ENCODE measurements at regions not wholly inside any gene's neighbourhood (a gene's known extent, or its start where the extent isn't known, plus 50 kb on each side); places are given as distances from the start of the nearest gene placed in this dataset.
"Not testable (repeated sequence)": the region's sequence is repeated elsewhere in the genome, so short reads cannot be mapped to it uniquely, and the experiment has no call there.

DNA sequence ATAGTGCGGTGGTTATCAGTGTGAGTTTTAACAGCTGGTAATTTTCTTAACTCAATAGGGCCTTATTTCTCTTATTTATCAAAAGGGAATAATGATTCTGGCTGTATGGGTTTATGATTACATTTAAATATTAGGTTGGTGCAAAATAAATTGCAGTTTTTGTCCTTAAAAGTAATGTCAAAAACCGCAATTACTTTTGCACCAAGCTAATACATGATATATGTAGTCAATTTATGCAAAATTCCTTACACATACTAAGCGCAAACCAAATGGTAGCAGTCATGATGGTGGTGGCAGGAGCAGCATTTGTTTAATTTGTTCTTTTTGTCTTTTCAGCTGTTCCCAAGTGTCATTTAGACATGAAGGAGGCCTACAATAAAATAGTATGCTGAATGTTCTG lies 1777.1 kb downstream of the OLFM4 start:
- H3K9me3 ChIP-seq: peaks cover 0 to 6% (median 0%) of the 10 kb centered on the region in 8 donors
- H3K36me3 ChIP-seq: no peaks in the 10 kb centered on the region
- DNase-seq: no peak
- 84 to 91% (median 87%) methylated on average over 3 of the region's 3 CpGs for WGBS, 5 donors
- no peak for TF ChIP-seq POLR2A (IDR thresholded peaks at IDR 0.05)
- TF ChIP-seq CTCF (IDR thresholded peaks at IDR 0.05 in 8 of 11, conservative IDR thresholded peaks at IDR 0.05 in 3 of 11): no peak
- no peak for TF ChIP-seq POLR2AphosphoS5 (IDR thresholded peaks at IDR 0.05)
- no peak overlapping the region for H3K27ac ChIP-seq
- intact Hi-C loops (cut with DNase I; ENCODE audit: low total_unique reads): no loop called here
- H3K4me3 ChIP-seq: no peak overlapping the region
- H3K4me1 ChIP-seq: no peaks in the 10 kb centered on the region
- H3K27me3 ChIP-seq (replicated peaks in 1 of 7): no peaks in the 10 kb centered on the region

DNA sequence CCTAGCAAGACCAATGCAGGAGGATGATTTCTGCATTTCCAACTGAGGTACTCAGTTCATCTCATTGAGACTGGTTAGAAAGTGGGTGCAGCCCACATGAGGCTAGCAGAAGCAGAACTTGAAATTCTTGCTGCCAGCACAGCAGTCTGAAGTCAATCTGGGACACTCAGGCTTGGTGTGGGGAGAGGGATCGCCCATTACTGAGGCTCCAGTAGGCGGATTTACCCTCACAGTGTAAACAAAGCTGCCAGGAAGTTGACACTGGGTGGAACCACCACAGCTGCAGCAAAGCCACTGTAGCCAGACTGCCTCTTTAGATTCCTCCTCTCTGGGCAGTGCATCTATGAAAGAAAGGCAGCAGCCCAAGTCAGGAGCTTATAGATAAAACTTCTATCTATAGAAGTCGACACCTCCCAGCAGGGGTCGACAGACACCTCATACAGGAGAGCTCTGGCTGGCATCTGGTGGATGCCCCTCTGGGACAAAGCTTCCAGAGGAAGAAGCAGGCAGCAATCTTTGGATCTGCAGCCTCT lies 1793.4 kb downstream of the OLFM4 start:
- H3K27ac ChIP-seq; DNase-seq; H3K27me3 ChIP-seq (replicated peaks in 1 of 7); H3K4me1 ChIP-seq; intact Hi-C loops (cut with DNase I; ENCODE audit: low total_unique reads); H3K4me3 ChIP-seq; H3K36me3 ChIP-seq: not testable (repeated sequence)
- WGBS, 5 donors: 32 to 52% (median 47%) methylated on average over 4 of the region's 4 CpGs
- H3K9me3 ChIP-seq: peaks cover 0 to 73% (median 42%) of the 10 kb centered on the region in 8 donors

DNA sequence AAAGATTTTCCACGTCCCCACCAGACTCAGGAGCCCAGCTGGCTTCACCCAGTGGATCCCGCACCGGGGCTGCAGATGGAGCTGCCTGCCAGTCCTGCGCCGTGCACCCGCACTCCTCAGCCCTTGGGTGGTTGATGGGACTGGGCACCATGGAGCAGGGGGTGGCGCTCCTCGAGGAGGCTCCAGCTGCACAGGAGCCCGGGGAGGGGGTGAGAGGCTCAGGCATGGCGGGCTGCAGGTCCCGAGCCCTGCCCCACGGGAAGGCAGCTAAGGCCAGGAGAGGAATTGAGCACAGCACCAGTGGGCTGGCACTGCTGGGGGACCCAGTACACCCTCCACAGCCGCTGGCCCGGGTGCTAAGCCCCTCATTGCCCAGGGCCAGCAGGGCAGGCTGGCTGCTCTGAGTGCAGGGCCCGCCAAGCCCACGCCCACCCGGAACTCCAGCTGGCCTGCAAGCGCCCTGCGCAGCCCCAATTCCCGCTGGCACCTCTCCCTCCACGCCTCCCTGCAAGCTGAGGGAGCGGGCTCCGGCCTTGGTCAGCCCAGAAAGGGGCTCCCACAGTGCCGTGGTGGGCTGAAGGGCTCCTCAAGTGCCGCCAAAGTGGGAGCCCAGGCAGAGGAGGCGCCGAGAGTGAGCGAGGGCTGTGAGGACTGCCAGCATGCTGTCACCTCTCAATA lies 1800.9 kb downstream of the OLFM4 start:
- WGBS, 5 donors: 87 to 94% (median 90%) methylated on average over 16 to 28 of the region's 28 CpGs

DNA sequence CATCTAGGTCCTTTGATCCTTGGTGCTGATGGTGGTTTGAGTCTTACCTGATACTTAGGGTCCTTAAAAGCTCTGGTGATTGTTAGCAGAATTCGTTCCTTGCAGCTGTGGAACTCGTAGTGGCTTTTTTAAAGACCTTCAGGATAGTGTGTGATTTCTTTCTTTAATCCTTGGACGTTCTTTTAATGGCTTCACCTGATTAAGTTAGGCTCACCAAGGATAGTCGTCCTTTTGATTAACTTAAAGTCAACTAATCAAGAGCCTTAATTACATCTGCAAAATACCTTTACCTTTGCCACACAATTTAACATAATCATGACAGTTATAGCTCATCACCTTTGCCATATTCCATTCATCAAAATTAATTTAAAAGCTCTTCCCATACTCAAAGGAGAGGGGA lies 1807.7 kb downstream of the OLFM4 start:
- Histone ChIP-seq H3K36me3 (no peaks in the 10 kb centered on the region), H3K4me1 (no peaks in the 10 kb centered on the region), H3K27me3 (replicated peaks in 1 of 7) (no peaks in the 10 kb centered on the region), H3K9me3 (peaks cover 0 to 4% (median 0%) of the 10 kb centered on the region in 8 donors), H3K4me3 (no peak overlapping the region), H3K27ac (no peak overlapping the region)
- intact Hi-C loops (cut with DNase I; ENCODE audit: low total_unique reads): no loop called here
- 67 to 85% (median 72%) methylated on average over 4 of the region's 4 CpGs for WGBS, 5 donors
- DNase-seq: no peak
- TF ChIP-seq CTCF (IDR thresholded peaks at IDR 0.05 in 8 of 11, conservative IDR thresholded peaks at IDR 0.05 in 3 of 11): no peak
- no peak for TF ChIP-seq POLR2AphosphoS5 (IDR thresholded peaks at IDR 0.05)
- TF ChIP-seq POLR2A (IDR thresholded peaks at IDR 0.05): no peak

More for the DNA sequence above, 1800.9 kb downstream of the OLFM4 start:
- H3K36me3 ChIP-seq; H3K27me3 ChIP-seq (replicated peaks in 1 of 7); H3K4me3 ChIP-seq; H3K27ac ChIP-seq; DNase-seq; intact Hi-C loops (cut with DNase I; ENCODE audit: low total_unique reads); H3K4me1 ChIP-seq: not testable (repeated sequence)
- peaks cover 0 to 46% (median 16%) of the 10 kb centered on the region in 8 donors for H3K9me3 ChIP-seq

GRCh38 chr13:54841682-54842081 lies 1813.1 kb downstream of the OLFM4 start:
- no peaks in the 10 kb centered on the region for H3K4me1 ChIP-seq
- H3K36me3 ChIP-seq: no peaks in the 10 kb centered on the region
- intact Hi-C loops (cut with DNase I; ENCODE audit: low total_unique reads): no loop called here
- TF ChIP-seq POLR2AphosphoS5 (IDR thresholded peaks at IDR 0.05) (no peak), POLR2A (IDR thresholded peaks at IDR 0.05) (no peak), CTCF (IDR thresholded peaks at IDR 0.05 in 8 of 11, conservative IDR thresholded peaks at IDR 0.05 in 3 of 11) (no peak)
- no peak for DNase-seq
- no peak overlapping the region for H3K27ac ChIP-seq
- peaks cover 0 to 4% (median 0%) of the 10 kb centered on the region in 8 donors for H3K9me3 ChIP-seq
- no peak overlapping the region for H3K4me3 ChIP-seq
- no peaks in the 10 kb centered on the region for H3K27me3 ChIP-seq (replicated peaks in 1 of 7)

Measured in spleen (tissue), 11 donors.